Lower lobe of right lung (tissue), 2 donors: ENCODE measurements at regions not wholly inside any gene's neighbourhood (a gene's known extent, or its start where the extent isn't known, plus 50 kb on each side); places are given as distances from the start of the nearest gene placed in this dataset.
"Not testable (repeated sequence)": the region's sequence is repeated elsewhere in the genome, so short reads cannot be mapped to it uniquely, and the experiment has no call there.

ENCODE experiments used
- ATAC-seq, 2 donors: fragments of 200-7000 bp; cut with Tn5 transposase; one replicate each; pipeline ENCODE4 v1.9.1; 2020 to 2022; ENCODE audit warnings: mild to moderate bottlenecking in 2 of 2, moderate library complexity in 2 of 2
- DNase-seq: peaks from one replicate; pipeline ENCODE4 v3.0.0-alpha.2; 2020
- H3K27ac ChIP-seq: fragments of 200-600 bp; one replicate; pipeline ENCODE4 v1.8.0; 2022
- H3K27me3 ChIP-seq: fragments of 200-600 bp; one replicate; pipeline ENCODE4 v1.8.0; 2022; ENCODE audit warnings: low read depth
- H3K36me3 ChIP-seq: fragments of 200-600 bp; one replicate; pipeline ENCODE4 v1.8.0; 2022; ENCODE audit warnings: mild to moderate bottlenecking
- H3K4me1 ChIP-seq: fragments of 200-600 bp; one replicate; pipeline ENCODE4 v1.8.0; 2022
- H3K4me3 ChIP-seq: fragments of 200-600 bp; one replicate; pipeline ENCODE4 v1.8.0; 2022; ENCODE audit warnings: mild to moderate bottlenecking
- H3K9me3 ChIP-seq: fragments of 200-600 bp; one replicate; pipeline ENCODE4 v1.8.0; 2022
- CTCF ChIP-seq: fragments of 200-600 bp; IDR thresholded peaks from one replicate; pipeline ENCODE4 v1.8.0; 2022; ENCODE audit warnings: antibody characterized with exemption, mild to moderate bottlenecking
- intact Hi-C: fragments of 100-400 bp; cut with DNase I; formaldehyde crosslinking; loops from one replicate; pipeline ENCODE4 v1.11.0; 2022
- donor health status: DM: no; HTN: yes; CAD: no; lungs with severe emphysema.

GRCh38 chrX:46117234-46117633 is 428.0 kb downstream of the ZNF674 start:
- intact Hi-C loops = no loop called here
- Histone ChIP-seq H3K9me3 (no peaks in the 10 kb centered on the region), H3K27ac (no peak overlapping the region), H3K27me3 (no peaks in the 10 kb centered on the region), H3K4me3 (no peak overlapping the region), H3K4me1 (no peaks in the 10 kb centered on the region), H3K36me3 (no peaks in the 10 kb centered on the region)
- no peak for DNase-seq
- ATAC-seq = no peak
- no peak for TF ChIP-seq CTCF

GRCh38 chrX:46087310-46087709 is 457.9 kb downstream of the ZNF674 start:
- H3K4me1 ChIP-seq, intact Hi-C loops, H3K27ac ChIP-seq, ATAC-seq, H3K27me3 ChIP-seq, H3K9me3 ChIP-seq, H3K4me3 ChIP-seq, H3K36me3 ChIP-seq, DNase-seq: not testable (repeated sequence)

GRCh38 chrX:46080121-46080520 is 465.1 kb downstream of the ZNF674 start:
- H3K4me3 ChIP-seq, ATAC-seq, H3K9me3 ChIP-seq, H3K27ac ChIP-seq, intact Hi-C loops, H3K36me3 ChIP-seq, DNase-seq, H3K4me1 ChIP-seq, H3K27me3 ChIP-seq: not testable (repeated sequence)

GRCh38 chrX:46072791-46073190 is 472.4 kb downstream of the ZNF674 start:
- Histone ChIP-seq H3K4me3 (no peak overlapping the region), H3K36me3 (no peaks in the 10 kb centered on the region), H3K9me3 (no peaks in the 10 kb centered on the region), H3K4me1 (no peaks in the 10 kb centered on the region), H3K27me3 (no peaks in the 10 kb centered on the region), H3K27ac (no peak overlapping the region)
- ATAC-seq = no peak
- TF ChIP-seq CTCF = no peak
- DNase-seq = no peak
- intact Hi-C loops = no loop called here

GRCh38 chrX:46072372-46072771 is 472.8 kb downstream of the ZNF674 start:
- Histone ChIP-seq H3K4me3 (no peak overlapping the region), H3K27ac (no peak overlapping the region), H3K27me3 (no peaks in the 10 kb centered on the region), H3K9me3 (no peaks in the 10 kb centered on the region), H3K4me1 (no peaks in the 10 kb centered on the region), H3K36me3 (no peaks in the 10 kb centered on the region)
- ATAC-seq (no peak), DNase-seq (no peak)
- intact Hi-C loops = no loop called here
- TF ChIP-seq CTCF = no peak

- no peak overlapping the region for H3K4me3 ChIP-seq
- H3K27me3 ChIP-seq = no peaks in the 10 kb centered on the region
- no peak for DNase-seq
- intact Hi-C loops = no loop called here
- TF ChIP-seq CTCF = no peak
- no peaks in the 10 kb centered on the region for H3K9me3 ChIP-seq
- no peak overlapping the region for H3K27ac ChIP-seq
- H3K36me3 ChIP-seq = no peaks in the 10 kb centered on the region
- ATAC-seq = no peak
- no peaks in the 10 kb centered on the region for H3K4me1 ChIP-seq
Observed at GRCh38 chrX:46070421-46070820, 474.8 kb downstream of the ZNF674 start.

GRCh38 chrX:46059316-46059715 is 485.9 kb downstream of the ZNF674 start:
- ATAC-seq = no peak
- intact Hi-C loops = no loop called here
- TF ChIP-seq CTCF = no peak
- Histone ChIP-seq H3K36me3 (no peaks in the 10 kb centered on the region), H3K4me3 (no peak overlapping the region), H3K27me3 (no peaks in the 10 kb centered on the region), H3K27ac (no peak overlapping the region), H3K4me1 (no peaks in the 10 kb centered on the region), H3K9me3 (no peaks in the 10 kb centered on the region)
- no peak for DNase-seq
